Activated T-cell treated with anti-CD3 and anti-CD28 coated beads, Interleukin-2, amount 50 U/mL, for 4 hours (primary cell): ENCODE measurements at regions not wholly inside any gene's neighbourhood (a gene's known extent, or its start where the extent isn't known, plus 50 kb on each side); places are given as distances from the start of the nearest gene placed in this dataset.
"Not testable (repeated sequence)": the region's sequence is repeated elsewhere in the genome, so short reads cannot be mapped to it uniquely, and the experiment has no call there.

Experiments
- ATAC-seq, 2 donors: fragments of 200-7000 bp; cut with Tn5 transposase; one replicate each; pipeline ENCODE4 v1.10.0; 2021
- DNase-seq: peaks from one replicate; pipeline ENCODE4 v3.0.0-alpha.2; 2020
- H3K27me3 Mint-ChIP-seq: one replicate; pipeline ENCODE4 v1.8.0; 2021; ENCODE audit warnings: low read depth, mixed read lengths
- H3K36me3 Mint-ChIP-seq: one replicate; pipeline ENCODE4 v1.8.0; 2022; ENCODE audit warnings: mixed read lengths; ENCODE audit not compliant: insufficient read depth
- H3K4me1 Mint-ChIP-seq: one replicate; pipeline ENCODE4 v1.8.0; 2021; ENCODE audit warnings: low read depth, mixed read lengths
- H3K4me3 Mint-ChIP-seq: one replicate; pipeline ENCODE4 v1.8.0; 2021; ENCODE audit warnings: mild to moderate bottlenecking, moderate library complexity, mixed read lengths
- H3K9me3 Mint-ChIP-seq: one replicate; pipeline ENCODE4 v1.8.0; 2021; ENCODE audit warnings: mixed read lengths

- Mint-ChIP-seq H3K36me3 (no peaks in the 10 kb centered on the region), H3K4me3 (no peak overlapping the region), H3K27me3 (no peaks in the 10 kb centered on the region), H3K9me3 (peaks cover 35% of the 10 kb centered on the region), H3K4me1 (no peaks in the 10 kb centered on the region)
- no peak for DNase-seq
- ATAC-seq, result no peak
These were observed 209.6 kb upstream of the VWC2 start for GRCh38 chr7:49563693-49564378.

- no peaks in the 10 kb centered on the region for H3K27me3 Mint-ChIP-seq
- no peaks in the 10 kb centered on the region for H3K36me3 Mint-ChIP-seq
- ATAC-seq (no peak), DNase-seq (no peak)
- no peak overlapping the region for H3K4me3 Mint-ChIP-seq
- H3K4me1 Mint-ChIP-seq, result no peaks in the 10 kb centered on the region
- peaks cover 35% of the 10 kb centered on the region for H3K9me3 Mint-ChIP-seq
These were observed 209.1 kb upstream of the VWC2 start for GRCh38 chr7:49564379-49564714.

DNA sequence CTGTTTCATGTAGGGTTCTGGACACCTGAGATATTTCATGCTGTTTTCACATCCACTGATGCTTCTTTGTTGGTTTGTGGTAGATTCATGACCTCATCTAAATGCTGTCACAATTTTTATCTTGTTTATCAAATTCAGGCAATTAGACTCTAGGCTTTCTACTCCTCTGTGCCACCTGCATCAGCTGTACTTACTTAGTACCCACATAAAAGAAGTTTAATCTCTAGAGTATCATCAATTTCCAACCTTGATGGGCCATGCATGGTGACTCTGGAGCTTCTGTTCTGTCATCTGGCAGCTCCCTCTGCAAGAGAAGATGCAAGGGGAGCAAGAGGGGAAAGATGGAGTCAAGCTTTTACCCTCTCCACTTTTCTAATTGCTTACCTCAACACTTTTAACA lies 195.9 kb upstream of the VWC2 start:
- peaks cover 23% of the 10 kb centered on the region for H3K9me3 Mint-ChIP-seq
- ATAC-seq, result no peak
- no peak for DNase-seq
- H3K4me3 Mint-ChIP-seq, result no peak overlapping the region
- no peaks in the 10 kb centered on the region for H3K36me3 Mint-ChIP-seq
- no peaks in the 10 kb centered on the region for H3K27me3 Mint-ChIP-seq
- H3K4me1 Mint-ChIP-seq, result no peaks in the 10 kb centered on the region

- Mint-ChIP-seq H3K27me3 (no peaks in the 10 kb centered on the region), H3K36me3 (no peaks in the 10 kb centered on the region), H3K9me3 (peaks cover 18% of the 10 kb centered on the region), H3K4me1 (no peaks in the 10 kb centered on the region), H3K4me3 (no peak overlapping the region)
- DNase-seq, result no peak
- ATAC-seq, result no peak
These were observed 194.0 kb upstream of the VWC2 start for GRCh38 chr7:49579408-49579807.

GRCh38 chr7:49580000-49580399 lies 193.4 kb upstream of the VWC2 start:
- no peaks in the 10 kb centered on the region for H3K27me3 Mint-ChIP-seq
- no peaks in the 10 kb centered on the region for H3K36me3 Mint-ChIP-seq
- no peaks in the 10 kb centered on the region for H3K4me1 Mint-ChIP-seq
- DNase-seq (no peak), ATAC-seq (no peak)
- H3K4me3 Mint-ChIP-seq, result no peak overlapping the region
- peaks cover 18% of the 10 kb centered on the region for H3K9me3 Mint-ChIP-seq

DNA sequence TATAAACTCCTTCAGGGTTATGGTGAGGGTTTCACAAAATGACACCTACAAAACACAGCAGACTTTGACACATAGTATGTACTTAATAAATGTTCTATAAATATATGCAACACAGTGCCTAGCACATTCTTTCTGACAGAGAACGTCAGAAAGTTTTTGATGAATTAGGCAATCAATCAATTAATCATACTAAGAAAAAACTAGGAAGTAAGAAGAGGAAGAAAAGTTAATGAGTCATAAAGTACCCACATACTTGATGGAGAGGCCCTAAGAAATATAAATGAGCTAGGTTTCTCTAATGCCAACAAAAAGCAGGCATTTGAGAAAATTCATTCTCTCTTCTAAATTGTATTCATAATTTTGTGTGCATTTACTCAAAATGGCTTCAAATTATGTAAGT lies 192.7 kb upstream of the VWC2 start:
- no peak for DNase-seq
- Mint-ChIP-seq H3K9me3 (peaks cover 18% of the 10 kb centered on the region), H3K4me1 (no peaks in the 10 kb centered on the region), H3K4me3 (no peak overlapping the region), H3K36me3 (no peaks in the 10 kb centered on the region), H3K27me3 (no peaks in the 10 kb centered on the region)
- ATAC-seq, result no peak

GRCh38 chr7:49583440-49583839 lies 190.0 kb upstream of the VWC2 start:
- H3K27me3 Mint-ChIP-seq, result no peaks in the 10 kb centered on the region
- H3K4me1 Mint-ChIP-seq, result no peaks in the 10 kb centered on the region
- peaks cover 15% of the 10 kb centered on the region for H3K9me3 Mint-ChIP-seq
- DNase-seq (no peak), ATAC-seq (no peak)
- no peaks in the 10 kb centered on the region for H3K36me3 Mint-ChIP-seq
- no peak overlapping the region for H3K4me3 Mint-ChIP-seq

- Mint-ChIP-seq H3K4me1 (no peaks in the 10 kb centered on the region), H3K4me3 (no peak overlapping the region), H3K36me3 (no peaks in the 10 kb centered on the region), H3K9me3 (no peaks in the 10 kb centered on the region), H3K27me3 (no peaks in the 10 kb centered on the region)
- DNase-seq (no peak), ATAC-seq (no peak)
These were observed 176.5 kb upstream of the VWC2 start for GRCh38 chr7:49596701-49597491.

DNA sequence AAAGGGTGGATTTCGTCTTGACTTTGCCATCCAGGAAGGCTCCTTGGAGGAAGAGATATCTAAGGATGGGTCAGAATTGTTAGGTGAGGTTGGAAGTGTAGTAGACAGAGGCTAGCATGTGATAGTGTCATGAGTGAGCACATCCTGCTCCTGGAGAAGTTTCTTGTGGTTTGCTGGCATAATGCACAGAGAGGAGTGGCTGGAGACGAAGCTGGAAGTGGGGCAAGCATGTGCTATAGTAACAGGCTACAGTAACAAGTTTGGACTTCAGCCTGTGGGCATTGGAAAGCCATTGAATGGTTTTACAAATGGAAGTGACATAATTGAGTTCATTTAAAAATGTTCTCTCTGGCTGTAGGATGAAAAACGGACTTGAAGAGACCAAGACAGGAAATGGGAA lies 175.6 kb upstream of the VWC2 start:
- no peaks in the 10 kb centered on the region for H3K9me3 Mint-ChIP-seq
- no peaks in the 10 kb centered on the region for H3K4me1 Mint-ChIP-seq
- ATAC-seq (no peak), DNase-seq (no peak)
- H3K27me3 Mint-ChIP-seq, result no peaks in the 10 kb centered on the region
- H3K4me3 Mint-ChIP-seq, result no peak overlapping the region
- H3K36me3 Mint-ChIP-seq, result no peaks in the 10 kb centered on the region

GRCh38 chr7:49611951-49612350 lies 161.5 kb upstream of the VWC2 start:
- Mint-ChIP-seq H3K9me3 (peaks cover 24% of the 10 kb centered on the region), H3K27me3 (no peaks in the 10 kb centered on the region), H3K4me1 (no peaks in the 10 kb centered on the region), H3K36me3 (no peaks in the 10 kb centered on the region), H3K4me3 (no peak overlapping the region)
- DNase-seq, result no peak
- no peak for ATAC-seq

- no peaks in the 10 kb centered on the region for H3K4me1 Mint-ChIP-seq
- DNase-seq, result no peak
- no peak overlapping the region for H3K4me3 Mint-ChIP-seq
- no peaks in the 10 kb centered on the region for H3K36me3 Mint-ChIP-seq
- no peak for ATAC-seq
- H3K9me3 Mint-ChIP-seq, result peaks cover 14% of the 10 kb centered on the region
- no peaks in the 10 kb centered on the region for H3K27me3 Mint-ChIP-seq
These were observed 159.7 kb upstream of the VWC2 start for GRCh38 chr7:49613759-49614158.

DNA sequence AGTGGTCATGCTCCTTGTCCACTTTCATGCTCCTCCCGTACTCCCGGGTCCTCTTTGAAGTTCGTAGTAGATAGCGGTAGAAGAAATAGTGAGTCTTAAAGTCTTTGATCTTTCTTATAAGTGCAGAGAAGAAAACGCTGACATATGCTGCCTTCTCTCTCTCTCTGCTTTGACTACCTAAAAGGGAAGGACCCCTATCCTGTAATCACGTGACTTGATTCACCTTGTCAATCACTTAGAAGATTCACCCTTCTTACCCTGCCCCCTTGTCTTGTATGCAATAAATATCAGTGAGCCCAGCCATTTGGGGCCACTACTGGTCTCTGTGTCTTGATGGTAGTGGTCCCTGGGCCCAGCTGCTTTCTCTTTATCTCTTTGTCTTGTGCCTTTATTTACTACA lies 158.5 kb upstream of the VWC2 start:
- not testable (repeated sequence) for H3K27me3 Mint-ChIP-seq, H3K4me1 Mint-ChIP-seq, H3K4me3 Mint-ChIP-seq, H3K36me3 Mint-ChIP-seq, ATAC-seq, DNase-seq
- H3K9me3 Mint-ChIP-seq, result peaks cover 20% of the 10 kb centered on the region

GRCh38 chr7:49618028-49618427 lies 155.4 kb upstream of the VWC2 start:
- H3K9me3 Mint-ChIP-seq, result peaks cover 16% of the 10 kb centered on the region
- no peaks in the 10 kb centered on the region for H3K27me3 Mint-ChIP-seq
- H3K4me3 Mint-ChIP-seq, result no peak overlapping the region
- ATAC-seq (no peak), DNase-seq (no peak)
- H3K36me3 Mint-ChIP-seq, result no peaks in the 10 kb centered on the region
- H3K4me1 Mint-ChIP-seq, result no peaks in the 10 kb centered on the region

DNA sequence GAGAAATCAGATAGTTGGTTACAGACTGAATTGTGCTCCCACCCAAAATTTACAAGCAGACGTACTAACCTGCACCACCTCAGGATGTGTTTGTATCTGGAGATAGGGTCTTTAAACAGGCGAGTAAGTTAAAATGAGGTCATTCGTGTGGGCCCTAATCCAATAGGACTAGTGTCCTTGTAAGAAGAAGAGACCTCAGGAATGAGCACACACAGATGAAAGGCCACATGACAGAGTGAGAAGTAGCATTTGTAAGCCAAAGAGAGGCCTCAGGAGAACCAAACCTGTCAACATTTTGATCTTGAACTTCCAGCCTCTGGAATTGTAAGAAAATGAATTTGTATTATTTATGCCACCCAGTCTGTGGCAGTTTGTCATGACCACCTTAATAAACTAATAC lies 149.5 kb upstream of the VWC2 start:
- H3K36me3 Mint-ChIP-seq, result no peaks in the 10 kb centered on the region
- H3K4me1 Mint-ChIP-seq, result no peaks in the 10 kb centered on the region
- DNase-seq, result no peak
- ATAC-seq, result no peak
- H3K9me3 Mint-ChIP-seq, result peaks cover 14% of the 10 kb centered on the region
- no peaks in the 10 kb centered on the region for H3K27me3 Mint-ChIP-seq
- H3K4me3 Mint-ChIP-seq, result no peak overlapping the region

DNA sequence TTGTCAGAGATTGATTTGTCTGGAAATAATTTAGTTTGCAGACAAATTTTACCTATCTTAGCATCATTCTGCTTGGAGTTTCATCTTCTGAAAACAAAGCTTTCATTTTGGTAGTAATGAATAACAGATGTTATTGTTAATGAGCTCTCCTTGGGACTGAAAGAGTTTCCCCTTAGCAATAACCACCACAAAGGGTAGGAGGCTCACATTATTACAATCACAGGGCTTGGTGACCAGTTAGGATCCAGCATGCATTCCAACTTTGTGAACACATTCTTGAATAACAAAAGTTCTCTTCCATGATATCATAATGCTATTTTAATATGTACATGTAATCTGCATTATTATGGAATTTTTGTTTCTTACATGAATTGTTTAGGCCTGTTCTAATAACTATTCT lies 148.8 kb upstream of the VWC2 start:
- no peaks in the 10 kb centered on the region for H3K27me3 Mint-ChIP-seq
- H3K4me3 Mint-ChIP-seq, result no peak overlapping the region
- no peak for ATAC-seq

More for the DNA sequence above, 148.8 kb upstream of the VWC2 start:
- peaks cover 9% of the 10 kb centered on the region for H3K9me3 Mint-ChIP-seq
- no peak for DNase-seq
- H3K4me1 Mint-ChIP-seq, result no peaks in the 10 kb centered on the region
- H3K36me3 Mint-ChIP-seq, result no peaks in the 10 kb centered on the region
